Adrenal gland (tissue), 9 donors: ENCODE measurements at regions not wholly inside any gene's neighbourhood (a gene's known extent, or its start where the extent isn't known, plus 50 kb on each side); places are given as distances from the start of the nearest gene placed in this dataset.

Experiments used
- DNase-seq, 7 donors: peaks; one replicate each; pipeline ENCODE4 v3.0.0-alpha.2; 2019 to 2020
- H3K27ac ChIP-seq, 5 donors: fragments of 200-600 bp; sonication (generic) in 4 of 5; 1 replicate in 3 of 5; 2 replicates in 2 of 5; pipeline versions ENCODE4 v1.5.1 to v1.8.0; 2016 to 2020; ENCODE audit warnings: mild to moderate bottlenecking in 1 of 5
- H3K27me3 ChIP-seq: fragments of 200-600 bp; 2 replicates; pipeline ENCODE4 v1.8.0; 2021
- H3K36me3 ChIP-seq, 2 donors: fragments of 200-600 bp; replicated peaks in 1 of 2; 1 replicate in 1 of 2; 2 replicates in 1 of 2; pipeline versions ENCODE4 v1.5.1 to v1.8.0; 2018 to 2022
- H3K4me1 ChIP-seq, 2 donors: fragments of 200-600 bp; replicated peaks in 1 of 2; 1 replicate in 1 of 2; 2 replicates in 1 of 2; pipeline versions ENCODE4 v1.5.1 to v1.8.0; 2018 to 2021
- H3K4me3 ChIP-seq, 4 donors: fragments of 200-600 bp; sonication (generic) in 3 of 4; one replicate each; pipeline ENCODE4 v1.5.1; 2016 to 2018
- H3K9me3 ChIP-seq, 3 donors: fragments of 200-600 bp; sonication (generic) in 1 of 3; replicated peaks in 1 of 3; 1 replicate in 2 of 3; 2 replicates in 1 of 3; pipeline versions ENCODE4 v1.5.1 to v1.8.0; 2016 to 2021
- CTCF ChIP-seq, 6 experiments: fragments of 450-650 bp in 4 of 6; fragments of 200-600 bp in 2 of 6; sonication (generic) in 1 of 6; IDR thresholded peaks; 1 replicate in 5 of 6; 2 replicates in 1 of 6; pipeline versions ENCODE4 v1.5.1 to v1.8.0; 2016 to 2021; ENCODE audit warnings: antibody characterized with exemption in 6 of 6, mild to moderate bottlenecking in 2 of 6, moderate library complexity in 1 of 6
- POLR2A ChIP-seq, 2 donors: fragments of 450-650 bp; IDR thresholded peaks; one replicate each; pipeline ENCODE4 v1.6.1; 2017; ENCODE audit warnings: antibody characterized with exemption in 2 of 2, mild to moderate bottlenecking in 2 of 2, moderate library complexity in 1 of 2
- WGBS, 4 donors: extraction: QIAGEN DNeasy Blood & Tissue Kit in 2 of 4; methylation state at CpG; one replicate each; pipeline versions ENCODE4 v1.1.5 to v1.1.7; 2013 to 2017; 5-methylcytosine and 5-hydroxymethylcytosine counted together
- intact Hi-C, 2 donors: fragments of 100-400 bp; cut with DNase I; formaldehyde crosslinking; loops; one replicate each; pipeline versions ENCODE4 v1.14.1 to v1.15.0; 2022 to 2023
- donor health status: healthy with polysubstance abuse.
- donor health status: Bipolar disorder and iron deficiency.
- donor health status: DM: yes; HTN: yes; CAD: no.
- donor health status: DM: no; HTN: no; CAD: no.
- donor health status: DM: no; HTN: no; CAD: no.

- intact Hi-C loops = no loop called here
- no peak for DNase-seq
- Histone ChIP-seq H3K27ac (no peak overlapping the region), H3K27me3 (no peaks in the 10 kb centered on the region), H3K4me1 (no peaks in the 10 kb centered on the region), H3K36me3 (no peaks in the 10 kb centered on the region), H3K9me3 (no peaks in the 10 kb centered on the region), H3K4me3 (no peak overlapping the region)
- no peak for TF ChIP-seq CTCF (IDR thresholded peaks at IDR 0.05)
- 65 to 71% (median 69%) methylated on average over 11 to 12 of the region's 12 CpGs for WGBS, 4 donors
These were observed 56.4 kb upstream of the TAMM41 start for GRCh38 chr3:11903047-11903446.

DNA sequence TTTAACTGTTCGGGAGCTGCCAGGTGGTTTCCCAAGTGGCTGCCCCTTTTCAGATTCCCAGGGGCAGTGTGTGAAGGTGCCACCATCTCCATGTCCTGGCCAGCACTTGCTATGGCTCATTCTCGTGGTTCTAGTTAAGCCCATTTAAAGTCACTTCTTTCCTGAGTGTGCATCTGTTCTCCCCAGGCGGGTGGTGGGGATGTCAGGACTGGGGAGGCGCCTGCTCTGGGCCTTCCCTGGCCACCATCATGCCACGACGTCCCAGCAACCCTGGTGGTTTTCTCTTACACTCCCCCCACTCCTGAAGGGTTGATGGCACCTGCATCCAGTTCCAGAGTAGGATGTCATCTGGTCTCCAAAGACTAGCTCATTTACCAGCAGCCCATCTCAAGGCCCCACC lies 56.8 kb upstream of the TAMM41 start:
- Histone ChIP-seq H3K27me3 (no peaks in the 10 kb centered on the region), H3K4me1 (no peaks in the 10 kb centered on the region), H3K4me3 (no peak overlapping the region), H3K9me3 (no peaks in the 10 kb centered on the region), H3K36me3 (no peaks in the 10 kb centered on the region), H3K27ac (no peak overlapping the region)
- WGBS, 4 donors = 62 to 75% (median 71%) methylated on average over 5 to 6 of the region's 6 CpGs
- no peak for TF ChIP-seq POLR2A (IDR thresholded peaks at IDR 0.05)
- no peak for TF ChIP-seq CTCF (IDR thresholded peaks at IDR 0.05)
- intact Hi-C loops = no loop called here
- no peak for DNase-seq

- no peak overlapping the region for H3K27ac ChIP-seq
- no peak overlapping the region for H3K4me3 ChIP-seq
- H3K9me3 ChIP-seq = no peaks in the 10 kb centered on the region
- DNase-seq = no peak
- H3K27me3 ChIP-seq = no peaks in the 10 kb centered on the region
- intact Hi-C loops = no loop called here
- TF ChIP-seq POLR2A (IDR thresholded peaks at IDR 0.05) (no peak), CTCF (IDR thresholded peaks at IDR 0.05) (no peak)
- 60 to 95% (median 69%) methylated on average over 2 to 4 of the region's 4 CpGs for WGBS, 4 donors
- H3K36me3 ChIP-seq = no peaks in the 10 kb centered on the region
- no peaks in the 10 kb centered on the region for H3K4me1 ChIP-seq
These were observed 57.5 kb upstream of the TAMM41 start for GRCh38 chr3:11904157-11904556.

DNA sequence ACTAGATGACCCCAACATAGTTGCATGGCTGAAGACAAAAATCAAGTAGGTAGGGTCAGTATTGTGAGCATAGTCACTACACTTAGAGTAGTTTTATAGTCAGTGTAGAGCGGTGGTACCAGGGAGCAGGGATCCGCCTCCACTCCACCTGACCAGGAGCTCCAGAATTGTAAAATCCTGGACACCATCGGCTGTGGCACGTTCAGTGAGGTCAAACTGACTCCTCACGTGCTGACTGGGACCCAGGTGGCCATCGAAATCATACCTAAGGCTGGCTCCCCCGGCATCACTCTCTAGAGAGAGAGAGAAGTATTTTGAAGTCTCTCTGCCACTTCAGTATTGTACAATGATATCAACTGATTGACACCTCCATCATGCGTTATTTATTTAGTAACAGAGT lies 59.7 kb upstream of the TAMM41 start:
- 84 to 89% (median 89%) methylated on average over 8 of the region's 8 CpGs for WGBS, 4 donors

More for the DNA sequence above, 59.7 kb upstream of the TAMM41 start:
- Histone ChIP-seq H3K27ac (no peak overlapping the region), H3K4me3 (no peak overlapping the region), H3K27me3 (no peaks in the 10 kb centered on the region), H3K9me3 (no peaks in the 10 kb centered on the region), H3K4me1 (no peaks in the 10 kb centered on the region), H3K36me3 (no peaks in the 10 kb centered on the region)
- intact Hi-C loops = no loop called here
- no peak for TF ChIP-seq CTCF (IDR thresholded peaks at IDR 0.05)
- TF ChIP-seq POLR2A (IDR thresholded peaks at IDR 0.05) = no peak
- no peak for DNase-seq
